HK-2 (cell line): ENCODE measurements at regions not wholly inside any gene's neighbourhood (a gene's known extent, or its start where the extent isn't known, plus 50 kb on each side); places are given as distances from the start of the nearest gene placed in this dataset.
"Not testable (repeated sequence)": the region's sequence is repeated elsewhere in the genome, so short reads cannot be mapped to it uniquely, and the experiment has no call there.

Source experiments
- DNase-seq: peaks from one replicate; pipeline ENCODE4 v3.0.0-alpha.2; 2018; ENCODE audit not compliant: unreplicated experiment

DNA sequence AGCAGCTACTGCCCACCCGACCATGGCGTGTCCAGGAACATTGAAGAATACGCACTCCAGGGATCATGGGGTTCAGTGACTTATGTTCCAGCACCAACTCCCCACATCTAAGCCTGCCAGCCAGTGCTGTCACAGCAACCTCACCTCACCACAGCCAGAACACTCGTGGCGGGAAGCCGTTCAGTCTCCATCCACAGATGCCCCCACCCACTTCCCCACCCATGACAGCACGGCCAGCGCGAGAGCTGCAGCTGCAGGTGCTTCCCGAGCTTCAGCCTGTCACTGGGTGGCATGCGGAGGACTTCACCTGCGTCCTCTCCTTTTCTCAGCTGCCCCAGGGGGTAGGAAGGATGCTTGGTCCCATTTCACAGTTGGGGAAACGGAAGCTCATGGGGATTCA, 50.3 kb downstream of the RBFOX3 start:
- no peak for DNase-seq

DNA sequence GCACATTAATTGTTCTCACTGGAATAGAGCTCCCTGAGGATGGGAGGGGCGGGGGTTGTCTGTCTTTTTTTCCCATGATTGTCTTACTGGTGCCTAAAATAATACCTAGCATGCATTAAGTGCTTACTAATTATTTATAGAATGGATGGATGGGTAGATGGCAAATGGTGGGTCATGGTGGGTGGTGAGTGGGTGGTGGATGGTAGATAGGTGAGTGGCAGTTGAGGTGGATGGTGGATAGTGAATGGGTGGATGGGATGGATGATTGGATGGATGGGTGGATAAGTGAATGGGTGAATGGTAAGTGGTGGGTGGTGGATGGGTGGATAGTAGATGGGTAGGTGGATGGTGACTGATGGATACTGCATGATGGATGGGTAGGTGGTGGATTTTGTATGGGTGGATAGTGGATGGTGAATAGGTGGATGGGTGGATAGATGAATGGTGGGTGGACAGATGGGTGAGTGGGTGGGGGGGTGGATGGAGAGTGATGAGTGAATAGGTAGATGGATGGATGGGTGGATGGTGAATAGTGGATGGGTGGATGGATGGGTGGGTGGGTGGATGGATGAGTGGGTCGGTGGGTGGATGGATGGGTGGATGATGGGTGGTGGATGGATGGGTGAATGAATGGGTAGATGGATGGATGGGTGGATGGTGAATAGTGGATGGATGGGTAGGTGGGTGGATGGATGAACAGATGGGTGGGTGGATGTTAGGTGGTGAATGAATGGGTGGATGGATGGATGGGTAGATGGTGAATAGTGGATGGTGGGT, 51.6 kb downstream of the RBFOX3 start:
- no peak for DNase-seq

DNA sequence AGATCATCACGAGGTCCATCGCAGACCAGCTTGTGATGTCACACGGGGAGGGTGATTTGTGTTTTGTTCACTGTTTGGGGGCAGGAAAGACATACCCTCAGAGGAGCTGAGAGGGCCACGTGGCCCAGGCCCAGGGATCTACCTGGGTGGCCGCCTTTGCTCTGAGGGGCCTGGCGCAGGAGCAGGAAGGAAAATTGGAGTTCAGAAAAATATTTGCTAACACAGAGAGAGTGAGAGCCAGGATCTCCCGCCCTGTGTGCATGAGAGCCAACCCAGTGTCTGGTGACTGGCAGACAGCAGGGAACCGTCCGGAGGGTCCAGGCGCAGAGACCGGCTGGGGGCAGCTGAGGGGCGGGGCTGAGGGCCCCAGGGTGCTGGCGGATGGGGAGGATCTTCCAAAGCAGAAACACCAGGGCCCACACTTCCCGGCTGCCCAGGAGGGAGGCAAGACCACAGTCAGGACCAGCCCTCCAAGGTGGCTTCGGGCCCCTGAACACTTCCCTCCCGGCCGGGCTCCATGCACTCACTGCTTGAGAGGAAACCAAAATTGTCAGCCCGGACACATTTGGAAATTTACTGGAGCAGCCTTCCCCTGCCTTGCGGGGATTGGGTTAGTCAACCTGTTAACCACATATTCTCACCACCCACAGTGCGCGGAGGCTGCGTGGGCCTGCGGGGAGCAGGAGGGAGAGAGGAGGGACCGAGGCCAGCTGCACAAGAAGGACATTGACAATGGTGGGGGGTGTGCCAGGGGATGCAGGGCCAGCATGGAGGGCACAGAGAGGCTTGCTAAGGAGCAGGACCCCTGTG, 52.6 kb downstream of the RBFOX3 start:
- DNase-seq: no peak

DNA sequence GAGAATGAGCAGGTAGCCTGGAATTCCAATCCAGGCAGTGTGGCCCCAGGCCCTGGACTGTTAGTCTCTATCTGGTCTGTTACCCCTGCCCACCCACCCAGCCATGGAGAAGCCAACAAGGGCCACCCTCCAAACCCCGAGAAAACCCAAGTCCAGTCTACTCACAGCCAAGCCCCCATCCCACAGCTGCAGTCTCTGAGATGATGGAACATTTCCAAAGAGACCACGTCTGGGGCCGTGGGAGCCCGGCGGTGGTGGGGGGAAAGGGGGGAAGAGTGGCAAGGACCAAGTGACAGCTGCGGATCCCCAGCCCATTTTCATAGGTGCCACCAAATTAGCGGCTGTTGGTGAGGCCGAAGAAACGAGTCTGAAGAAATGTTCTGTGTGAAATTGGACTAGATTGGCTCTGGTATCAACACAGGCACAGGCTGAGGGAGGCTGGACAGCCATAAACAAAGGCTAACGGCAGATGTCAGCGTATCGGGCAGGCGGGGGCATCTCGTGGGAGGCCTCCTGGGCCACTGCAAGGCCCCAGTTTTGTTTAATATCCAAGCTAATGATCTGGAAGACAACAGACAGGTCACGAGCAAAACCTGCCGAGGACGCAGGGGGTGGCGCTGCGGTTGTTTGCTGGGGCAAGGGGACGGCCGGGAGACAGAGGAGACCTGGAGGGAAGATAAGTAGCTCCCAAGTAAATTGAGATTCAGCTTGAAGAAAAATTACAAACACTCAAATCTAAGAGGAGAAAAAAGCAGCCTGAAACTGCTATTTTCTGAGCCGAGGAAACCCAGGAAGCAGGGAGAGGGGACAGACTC, 53.4 kb downstream of the RBFOX3 start:
- DNase-seq: no peak

DNA sequence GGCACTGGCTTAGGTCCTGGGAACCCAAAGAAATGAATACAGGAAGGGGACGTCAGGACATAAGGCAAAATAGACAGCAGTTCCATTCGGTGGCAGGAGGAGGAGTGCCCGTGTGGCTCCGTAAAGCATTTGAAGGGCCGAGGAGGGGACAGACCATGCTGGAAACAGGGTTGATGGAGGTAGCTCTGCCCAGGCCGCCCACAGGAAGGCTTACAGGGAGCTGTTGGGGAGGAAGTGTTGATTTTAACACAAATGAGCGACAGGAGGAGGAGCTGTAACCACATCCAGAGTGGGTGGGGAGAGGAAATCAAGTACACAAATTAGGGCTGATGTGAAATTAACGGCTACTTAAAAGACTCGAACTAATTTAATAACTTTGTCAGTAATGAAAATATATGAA, 54.6 kb downstream of the RBFOX3 start:
- no peak for DNase-seq

DNA sequence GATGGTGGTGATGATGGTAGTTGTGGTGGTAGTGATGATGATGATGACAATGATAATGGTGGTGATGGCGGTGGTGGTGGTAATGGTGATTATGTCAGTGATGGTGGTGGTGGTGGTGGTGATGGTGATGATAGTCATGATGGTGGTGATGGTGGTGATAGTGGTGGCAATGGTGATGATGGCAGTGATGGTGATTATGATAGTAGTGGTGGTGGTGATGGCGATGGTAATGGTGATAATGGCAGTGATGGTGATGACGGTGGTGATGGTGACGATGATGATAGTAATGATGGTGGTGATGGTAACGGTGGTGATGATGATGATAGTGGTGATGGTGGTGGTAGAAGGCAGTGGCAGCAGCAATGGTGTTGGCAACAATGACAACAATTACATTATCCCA, 55.3 kb downstream of the RBFOX3 start:
- no peak for DNase-seq

DNA sequence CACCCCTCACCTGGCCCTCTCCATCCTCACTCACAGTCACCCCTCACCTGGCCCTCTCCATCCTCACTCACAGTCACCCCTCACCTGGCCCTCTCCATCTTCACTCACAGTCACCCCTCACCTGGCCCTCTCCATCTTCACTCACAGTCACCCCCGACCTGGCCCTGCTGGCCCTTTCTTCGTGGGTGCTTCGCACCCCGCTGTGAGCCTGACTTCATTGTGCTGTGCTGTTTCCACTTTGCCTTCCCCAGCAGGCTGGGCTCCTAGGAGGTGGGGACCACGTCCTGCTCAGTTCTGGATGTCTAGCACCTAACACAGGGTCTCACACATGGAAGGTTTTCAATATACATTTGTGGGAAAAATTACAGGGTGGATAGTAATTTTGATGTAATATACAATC, 56.5 kb downstream of the RBFOX3 start:
- DNase-seq: not testable (repeated sequence)

DNA sequence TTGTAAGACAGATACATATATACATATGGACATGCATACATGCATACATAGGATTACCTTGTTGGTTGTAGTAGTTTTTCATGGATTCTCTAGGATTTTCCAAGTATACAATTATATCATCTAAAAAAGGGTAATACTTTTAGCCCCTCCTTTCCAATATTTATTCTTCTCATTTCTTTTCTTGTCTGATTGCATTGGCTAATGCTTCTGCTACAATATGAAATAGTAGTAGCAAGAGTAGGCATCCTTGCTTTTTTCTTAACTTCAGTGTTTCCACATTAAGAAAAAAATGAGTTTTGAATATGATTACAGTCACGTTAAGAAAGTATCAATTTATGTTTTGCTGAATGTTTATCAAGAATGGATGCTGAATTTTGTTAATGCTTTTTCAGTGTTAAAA, 58.0 kb downstream of the RBFOX3 start:
- DNase-seq: no peak

DNA sequence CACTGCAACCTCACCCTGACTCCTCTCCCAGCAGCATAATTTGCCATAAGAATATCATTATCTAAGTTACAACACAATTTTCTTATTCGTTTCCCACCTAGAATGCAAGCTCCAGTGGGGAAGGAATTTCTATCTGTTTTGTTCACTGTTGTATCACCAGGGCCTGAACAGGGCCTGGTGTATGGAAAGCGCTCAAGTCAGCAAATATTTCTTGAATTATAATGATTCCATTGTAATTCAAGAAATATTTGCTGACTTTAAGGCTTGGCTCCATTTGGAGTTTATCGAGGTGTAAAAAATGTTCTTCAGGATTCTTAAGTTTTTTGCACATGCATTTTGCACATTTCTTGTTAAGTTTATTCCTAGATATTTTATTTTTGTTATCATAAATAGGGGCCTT, 58.4 kb downstream of the RBFOX3 start:
- no peak for DNase-seq

DNA sequence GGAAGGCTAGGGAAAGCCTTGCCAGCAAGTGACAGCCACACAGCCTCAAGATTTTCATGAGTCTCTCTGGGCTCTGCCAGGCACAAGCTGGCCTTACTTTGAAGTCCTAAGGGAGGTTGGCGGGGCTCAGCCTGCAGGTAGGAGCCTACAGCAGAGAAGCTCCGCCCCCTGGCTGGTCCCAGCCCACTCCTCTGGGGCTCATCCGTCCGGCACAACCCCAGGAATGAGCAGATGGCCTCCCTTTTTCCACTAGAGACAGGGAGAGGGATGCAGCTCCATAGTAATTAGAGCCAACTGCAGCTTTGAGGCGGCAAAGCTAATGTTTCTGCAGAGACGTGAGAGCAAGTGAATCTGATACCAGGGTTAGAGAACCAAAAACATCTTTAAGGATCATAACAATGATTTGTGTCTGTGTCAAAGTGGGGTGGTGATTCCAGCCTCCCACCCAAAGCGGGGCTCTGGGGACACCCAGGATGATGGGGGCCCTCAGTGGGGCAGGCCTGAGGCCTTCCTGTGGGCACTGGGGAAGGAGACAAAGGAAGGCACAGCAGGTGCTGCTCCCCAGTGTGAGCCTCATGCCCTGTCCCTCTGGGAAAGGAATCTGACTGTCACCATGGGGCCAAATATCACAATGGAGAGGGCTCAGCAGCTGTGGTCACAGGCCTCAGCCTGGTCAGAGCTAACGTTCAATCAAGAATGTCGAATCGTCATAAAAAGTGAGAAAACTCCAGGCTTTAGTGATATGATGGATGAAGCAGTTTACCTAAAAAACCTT, 61.5 kb downstream of the RBFOX3 start:
- no peak for DNase-seq

DNA sequence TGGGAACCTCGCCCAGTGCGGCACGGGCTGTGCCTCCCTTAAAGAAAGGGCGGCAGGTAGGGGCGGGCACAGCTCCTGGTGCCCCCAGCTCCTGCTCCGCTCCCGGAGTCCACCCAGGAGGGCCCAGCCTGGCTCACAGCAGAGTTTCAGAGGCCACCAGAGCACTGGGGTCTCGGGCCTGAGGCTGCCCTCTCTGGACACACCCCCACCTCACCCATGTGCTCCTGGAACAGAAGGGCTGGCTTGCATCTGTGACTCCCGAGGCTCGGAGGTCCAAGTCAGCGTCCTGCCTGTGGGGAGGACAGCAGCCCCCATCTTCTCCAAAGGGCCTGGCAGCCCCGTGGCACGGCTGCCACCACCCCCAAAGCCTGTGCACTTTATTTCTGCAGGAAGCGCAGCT, 62.7 kb downstream of the RBFOX3 start:
- no peak for DNase-seq

DNA sequence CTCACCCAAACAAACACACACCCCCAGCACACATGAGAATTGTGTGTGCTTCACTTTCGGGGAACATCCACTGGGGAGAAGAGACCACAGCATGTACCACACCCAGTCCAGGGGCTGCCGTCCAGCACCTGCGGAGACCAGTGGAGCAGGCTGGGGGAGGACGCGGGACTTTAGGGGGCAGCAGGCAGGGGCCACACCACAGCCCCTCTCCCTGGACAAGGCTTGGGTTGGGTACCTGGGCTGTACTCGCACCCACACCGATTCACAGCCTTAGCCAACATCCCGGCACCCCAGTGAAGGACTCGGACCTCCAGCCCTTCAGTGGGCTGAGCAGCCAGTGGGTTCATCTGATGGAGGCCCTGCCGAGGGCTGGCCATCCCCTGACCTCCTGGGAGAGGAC, 63.3 kb downstream of the RBFOX3 start:
- DNase-seq: no peak

DNA sequence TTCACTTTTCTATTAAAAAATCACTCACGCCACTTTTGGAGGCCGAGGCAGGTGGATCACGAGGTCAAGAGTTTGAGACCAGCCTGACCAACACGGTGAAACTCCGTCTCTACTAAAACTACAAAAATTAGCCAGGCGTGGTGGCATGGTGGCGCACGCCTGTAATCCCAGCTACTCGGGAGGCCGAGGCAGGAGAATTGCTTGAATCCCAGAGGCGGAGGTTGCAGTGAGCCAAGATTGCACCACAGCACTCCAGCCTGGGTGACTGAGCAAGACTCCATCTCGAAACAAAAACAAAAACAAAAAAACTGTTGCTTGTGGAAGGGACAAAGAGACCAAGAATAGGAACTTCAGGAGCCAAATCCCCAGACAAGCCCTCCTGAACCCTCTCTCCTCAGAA, 63.7 kb downstream of the RBFOX3 start:
- DNase-seq: not testable (repeated sequence)

DNA sequence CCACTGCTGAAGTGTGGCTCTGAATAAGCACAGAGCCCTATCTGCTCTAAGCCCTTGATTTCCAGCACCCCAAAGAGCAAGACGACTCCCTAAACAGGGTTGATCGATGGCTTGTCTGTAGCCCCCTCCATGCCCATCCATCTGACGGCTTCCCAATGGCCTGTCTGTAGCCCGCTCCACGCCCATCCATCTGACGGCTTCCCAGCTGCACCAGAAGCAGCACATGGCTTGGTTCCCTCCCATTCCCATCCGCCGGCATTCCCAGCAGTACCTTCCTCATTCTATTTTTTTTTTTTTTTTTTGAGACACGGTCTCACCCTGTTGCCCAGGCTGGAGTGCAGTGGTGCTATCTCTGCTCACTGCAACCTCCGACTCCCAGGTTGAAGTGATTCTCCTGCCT, 64.5 kb downstream of the RBFOX3 start:
- DNase-seq: no peak

DNA sequence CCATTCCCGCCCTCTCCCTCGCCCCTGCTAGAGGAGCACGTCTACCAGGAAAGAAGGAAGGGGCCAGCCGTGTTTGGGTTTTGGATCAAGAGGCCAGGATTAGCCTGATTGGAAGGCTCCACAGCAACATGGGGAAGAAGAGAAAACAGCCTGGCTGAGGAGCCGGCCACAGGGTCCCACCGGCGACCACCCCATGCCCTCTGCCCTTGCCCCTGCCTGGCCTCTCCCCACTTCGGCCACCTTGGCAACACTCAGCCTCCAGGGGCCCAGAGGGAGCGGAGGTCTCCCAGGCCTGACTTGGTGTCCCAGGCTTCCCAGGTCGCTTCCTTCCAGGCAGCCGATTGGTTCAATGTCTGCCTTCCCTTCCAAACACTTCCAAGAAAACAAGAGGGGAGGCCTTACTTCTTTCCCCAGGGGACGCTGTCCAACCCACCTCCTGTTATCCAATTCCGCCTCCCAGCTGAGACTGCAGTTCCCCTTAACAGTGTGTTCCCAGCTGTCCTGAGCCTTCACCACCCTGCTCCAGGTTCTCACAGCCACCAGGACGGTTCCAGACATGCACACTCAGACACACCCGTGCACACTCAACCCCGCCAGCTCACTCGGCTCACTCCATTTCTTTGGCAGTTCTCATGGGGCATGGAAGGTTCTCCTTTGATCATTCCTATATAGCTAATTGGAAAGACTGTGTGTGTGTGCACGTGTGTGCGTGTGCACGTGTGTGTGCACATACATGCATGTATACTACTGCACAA, 65.4 kb downstream of the RBFOX3 start:
- DNase-seq: no peak

DNA sequence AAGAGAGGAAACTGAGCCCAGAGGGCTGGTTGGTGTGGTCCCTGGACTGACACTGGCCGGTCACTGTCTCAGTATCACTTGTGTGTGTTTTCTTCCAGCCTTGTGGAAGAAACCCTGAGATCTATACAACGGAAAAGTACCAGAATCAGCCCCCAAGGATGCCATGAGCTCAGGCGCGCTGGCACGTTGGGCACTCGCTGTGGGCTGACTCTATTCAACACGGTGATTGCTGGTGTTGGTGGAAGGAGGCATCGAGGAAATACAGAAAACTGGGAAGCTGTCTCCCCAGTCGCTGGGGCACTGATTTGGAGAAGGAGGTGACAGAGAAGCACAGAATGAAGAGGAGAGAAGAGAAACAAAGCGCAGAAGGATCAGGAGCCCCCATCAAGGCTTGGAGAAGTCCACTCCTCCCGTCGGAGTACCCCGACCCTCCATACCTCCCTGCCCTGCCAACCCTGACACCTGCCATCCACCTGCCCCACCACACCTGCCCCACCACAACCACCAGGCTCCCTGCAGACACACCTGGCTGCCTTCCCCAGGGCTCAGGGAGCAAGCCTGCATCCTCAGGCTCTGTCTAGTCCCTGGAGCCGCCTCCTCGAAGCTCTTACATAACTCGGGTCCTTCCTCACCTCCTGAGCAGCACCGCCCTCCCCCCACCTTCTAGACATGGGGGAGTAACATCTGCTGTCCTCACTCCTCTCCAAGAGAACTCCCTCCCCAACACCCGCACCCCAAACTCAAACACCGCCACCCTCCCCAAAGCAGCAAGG, 66.5 kb downstream of the RBFOX3 start:
- DNase-seq: no peak

DNA sequence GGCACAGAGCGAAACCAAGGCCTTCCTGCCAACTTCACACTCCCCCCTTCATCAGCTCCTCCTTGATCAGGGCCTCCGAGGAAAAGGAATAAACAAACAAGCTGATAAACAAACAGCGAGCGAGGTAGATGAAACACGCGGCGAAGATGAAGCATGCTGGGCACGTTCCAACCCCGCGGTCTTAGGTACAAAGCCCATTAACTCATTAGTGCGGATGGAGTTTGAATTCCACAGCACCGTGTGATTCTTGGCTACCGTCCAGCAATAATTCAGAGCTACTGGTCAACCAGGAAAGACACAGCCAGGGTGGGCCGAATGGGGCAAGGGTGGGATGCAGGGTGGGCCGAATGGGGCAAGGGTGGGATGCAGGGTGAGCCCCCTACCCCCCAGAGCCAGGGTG, 67.3 kb downstream of the RBFOX3 start:
- DNase-seq: no peak

DNA sequence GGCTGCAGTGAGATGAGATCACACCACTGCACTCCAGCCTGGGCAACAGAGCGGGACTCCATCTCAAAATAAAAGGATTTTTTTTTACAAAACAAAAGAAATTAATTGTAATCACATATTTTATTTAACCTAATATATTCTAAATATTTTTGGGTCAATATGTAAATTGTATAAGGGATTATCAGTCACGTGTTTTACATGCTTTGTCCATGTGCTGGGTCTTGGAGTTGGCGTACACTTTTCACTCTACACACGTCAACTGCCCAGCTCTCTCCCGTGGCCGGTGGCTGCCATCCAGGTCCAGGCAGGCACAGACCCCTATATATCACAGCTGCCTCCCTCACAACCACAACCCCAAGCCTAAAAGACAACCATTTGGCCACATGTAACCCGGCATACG, 68.1 kb downstream of the RBFOX3 start:
- DNase-seq: no peak

DNA sequence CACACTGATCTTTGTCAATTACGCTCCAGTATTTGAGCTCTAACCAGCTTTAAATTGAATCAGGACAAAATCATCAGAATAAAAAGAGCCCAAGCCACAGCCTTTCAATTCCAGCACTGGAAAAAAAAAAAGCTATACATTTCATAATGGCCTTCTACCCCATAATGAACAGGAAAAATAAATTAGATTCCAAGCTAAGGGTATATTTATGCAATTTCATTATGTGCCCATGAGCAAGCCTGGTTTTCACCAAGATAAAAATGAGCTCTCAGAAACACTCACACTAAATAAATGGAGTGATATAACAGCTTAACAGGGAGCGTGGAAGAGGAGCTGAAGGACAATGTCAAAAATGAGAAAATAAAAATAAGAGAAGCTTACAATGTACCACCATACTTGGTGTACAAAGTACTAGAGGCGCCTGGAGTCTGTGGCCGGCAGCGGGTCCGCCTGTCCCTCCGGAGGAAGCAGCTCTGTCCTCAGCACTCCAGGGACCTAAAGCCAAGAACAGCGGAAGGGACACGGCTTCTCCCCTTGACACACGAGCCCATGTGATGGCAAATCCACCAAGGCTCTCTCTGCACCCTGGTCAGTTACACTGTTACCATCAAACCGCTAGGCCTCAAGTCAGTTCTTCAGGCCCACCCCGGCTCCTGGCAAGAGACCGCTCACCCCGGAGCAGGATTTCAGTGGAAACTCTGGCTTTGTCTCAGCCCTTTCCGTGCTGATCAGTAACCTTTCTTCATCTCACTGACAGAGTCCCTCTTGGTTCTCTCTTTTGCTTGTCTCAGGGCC, 69.6 kb downstream of the RBFOX3 start:
- no peak for DNase-seq
